HCT116 (cell line): ENCODE measurements at regions not wholly inside any gene's neighbourhood (a gene's known extent, or its start where the extent isn't known, plus 50 kb on each side); places are given as distances from the start of the nearest gene placed in this dataset.

Experiments used
- ATF3 ChIP-seq: IDR thresholded peaks from 2 replicates; pipeline ENCODE4 v1.6.1; 2012
- CEBPB ChIP-seq: IDR thresholded peaks from 2 replicates; pipeline ENCODE4 v1.6.1; 2012; ENCODE audit warnings: low read depth
- CTCF ChIP-seq, 3 experiments: fragments of 200-600 bp in 1 of 3; sonication (generic) in 1 of 3; IDR thresholded peaks in 2 of 3; conservative IDR thresholded peaks in 1 of 3; 2 replicates each; pipeline ENCODE4 v1.5.1; 2012 to 2017; ENCODE audit warnings: low read depth in 2 of 3, low read length in 2 of 3, antibody characterized with exemption in 1 of 3, borderline replicate concordance in 1 of 3, control low read depth in 1 of 3, mild to moderate bottlenecking in 1 of 3, mixed read lengths in 1 of 3, mixed run types in 1 of 3, moderate library complexity in 1 of 3; ENCODE audit not compliant: insufficient read depth in 1 of 3
- EGR1 ChIP-seq: IDR thresholded peaks from 2 replicates; pipeline ENCODE4 v1.6.1; 2012; ENCODE audit warnings: low read depth
- FOSL1 ChIP-seq: IDR thresholded peaks from 2 replicates; pipeline ENCODE4 v1.6.1; 2012; ENCODE audit warnings: low read depth
- JUND ChIP-seq: IDR thresholded peaks from 2 replicates; pipeline ENCODE4 v1.6.1; 2012
- MAX ChIP-seq: IDR thresholded peaks from 2 replicates; pipeline ENCODE4 v1.6.1; 2012
- POLR2A ChIP-seq: IDR thresholded peaks from 2 replicates; pipeline ENCODE4 v1.7.0; 2011; ENCODE audit warnings: borderline replicate concordance; ENCODE audit not compliant: insufficient read depth, insufficient read length; ENCODE audit errors: extremely low read depth
- POLR2AphosphoS5 ChIP-seq: IDR thresholded peaks from 2 replicates; pipeline ENCODE4 v1.6.1; 2011; ENCODE audit warnings: mild to moderate bottlenecking, low read depth, low read length, moderate library complexity
- RAD21 ChIP-seq: IDR thresholded peaks from 2 replicates; pipeline ENCODE4 v1.6.1; 2012; ENCODE audit warnings: low read depth, mild to moderate bottlenecking
- TCF7L2 ChIP-seq: IDR thresholded peaks from 2 replicates; pipeline ENCODE4 v1.7.0; 2011; ENCODE audit warnings: borderline replicate concordance, inconsistent platforms; ENCODE audit not compliant: insufficient read depth, insufficient read length; ENCODE audit errors: extremely low read depth
- YY1 ChIP-seq: IDR thresholded peaks from 2 replicates; pipeline ENCODE4 v1.6.1; 2011; ENCODE audit warnings: low read length, low read depth, moderate library complexity, mild to moderate bottlenecking; ENCODE audit not compliant: insufficient replicate concordance; ENCODE audit errors: extremely low read depth

GRCh38 chr18:14905979-14906378, 158.0 kb downstream of the ANKRD30B start:
- TF ChIP-seq CTCF (IDR thresholded peaks at IDR 0.05 in 2 of 3, conservative IDR thresholded peaks at IDR 0.05 in 1 of 3; ENCODE audit: borderline replicate concordance in 1 of 3, insufficient read depth in 1 of 3, low read depth in 2 of 3, low read length in 2 of 3) (no peak), RAD21 (no peak), YY1 (no peak), EGR1 (no peak), POLR2AphosphoS5 (no peak), POLR2A (no peak), CEBPB (no peak), ATF3 (no peak), MAX (no peak), FOSL1 (no peak), JUND (no peak), TCF7L2 (no peak)
